ENCODE measurements at regions not wholly inside any gene's neighbourhood (a gene's known extent, or its start where the extent isn't known, plus 50 kb on each side); places are given as distances from the start of the nearest gene placed in this dataset.

- no peak for TF ChIP-seq CTCF (IDR thresholded peaks at IDR 0.05)
- intact Hi-C loops (cut with DNase I; ENCODE audit: low total_unique reads) = no loop called here
- Histone ChIP-seq H3K9me3 (no peaks in the 10 kb centered on the region), H3K27me3 (no peaks in the 10 kb centered on the region), H3K36me3 (no peaks in the 10 kb centered on the region), H3K27ac (no peak overlapping the region), H3K4me3 (no peak overlapping the region), H3K4me1 (no peaks in the 10 kb centered on the region)
- DNase-seq = no peak
Observed at GRCh38 chr18:67615876-67616275, 99.4 kb upstream of the DSEL start.

DNA sequence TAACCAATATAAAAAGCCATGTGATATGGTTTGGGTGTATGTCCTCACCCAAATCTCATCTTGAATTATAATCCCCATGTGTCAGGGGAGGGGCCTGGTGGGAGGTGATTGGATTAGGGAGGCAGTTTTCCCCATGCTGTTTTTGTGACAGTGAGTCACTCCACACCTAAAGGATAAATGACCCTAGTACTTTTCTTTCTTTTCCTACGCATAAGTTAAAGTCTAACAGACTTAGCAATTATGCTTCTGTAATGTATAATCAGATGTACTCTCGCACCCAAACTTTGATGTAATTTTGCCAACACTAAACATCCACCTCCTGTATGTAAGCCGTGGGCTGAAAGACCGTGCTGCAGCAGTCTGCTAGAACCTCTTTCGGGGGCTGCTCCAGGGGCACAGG, 97.2 kb upstream of the DSEL start:
- intact Hi-C loops (cut with DNase I; ENCODE audit: low total_unique reads) = no loop called here
- no peak for TF ChIP-seq CTCF (IDR thresholded peaks at IDR 0.05)
- no peak overlapping the region for H3K27ac ChIP-seq
- no peaks in the 10 kb centered on the region for H3K9me3 ChIP-seq
- no peaks in the 10 kb centered on the region for H3K27me3 ChIP-seq
- peaks cover 0 to 16% (median 4%) of the 10 kb centered on the region in 4 donors for H3K4me1 ChIP-seq
- DNase-seq = no peak
- no peaks in the 10 kb centered on the region for H3K36me3 ChIP-seq
- H3K4me3 ChIP-seq = no peak overlapping the region

GRCh38 chr18:67612281-67612680, 95.8 kb upstream of the DSEL start:
- no peaks in the 10 kb centered on the region for H3K27me3 ChIP-seq
- no peak overlapping the region for H3K4me3 ChIP-seq
- H3K4me1 ChIP-seq = peaks cover 0 to 21% (median 4%) of the 10 kb centered on the region in 4 donors
- intact Hi-C loops (cut with DNase I; ENCODE audit: low total_unique reads) = no loop called here
- no peak overlapping the region for H3K27ac ChIP-seq
- no peak for DNase-seq
- no peaks in the 10 kb centered on the region for H3K9me3 ChIP-seq
- H3K36me3 ChIP-seq = no peaks in the 10 kb centered on the region
- no peak for TF ChIP-seq CTCF (IDR thresholded peaks at IDR 0.05)

DNA sequence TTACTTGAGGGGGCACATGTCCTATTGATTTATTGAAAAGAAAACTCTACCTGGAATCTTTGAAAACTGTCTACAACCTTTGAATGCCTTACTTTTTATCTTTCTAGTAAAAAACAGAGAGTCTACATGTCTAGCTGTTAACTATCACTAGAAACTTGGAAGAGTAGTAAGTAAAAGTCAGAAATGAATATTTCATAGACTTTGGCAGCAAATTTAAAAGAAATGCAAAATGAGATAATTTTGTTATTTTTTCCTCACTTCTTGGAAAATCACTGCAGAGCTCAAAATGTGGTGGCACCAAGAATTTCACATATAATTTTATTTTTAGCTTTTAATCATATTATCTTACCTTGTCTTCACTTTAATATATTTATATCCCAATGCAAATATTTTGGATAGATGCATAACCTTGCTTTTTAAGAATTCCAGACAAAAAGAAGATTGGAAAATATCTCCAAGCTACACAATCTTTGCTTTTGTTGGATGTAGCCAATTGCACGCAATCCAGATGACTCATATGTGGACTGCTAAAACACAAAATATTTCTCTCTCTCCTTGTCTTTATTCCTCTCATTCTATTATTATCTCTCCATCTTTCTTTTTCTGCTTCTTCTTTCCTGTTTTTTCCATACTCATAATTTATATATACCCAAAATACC, 92.2 kb upstream of the DSEL start:
- H3K4me1 ChIP-seq = peaks cover 0 to 21% (median 4%) of the 10 kb centered on the region in 4 donors
- peak overlapping the region; percentile 25 to 37 for H3K27ac ChIP-seq
- H3K4me3 ChIP-seq = no peak overlapping the region
- no peaks in the 10 kb centered on the region for H3K27me3 ChIP-seq
- H3K9me3 ChIP-seq = no peaks in the 10 kb centered on the region
- TF ChIP-seq CTCF (IDR thresholded peaks at IDR 0.05) = no peak
- intact Hi-C loops (cut with DNase I; ENCODE audit: low total_unique reads) = no loop called here
- DNase-seq = no peak
- no peaks in the 10 kb centered on the region for H3K36me3 ChIP-seq

DNA sequence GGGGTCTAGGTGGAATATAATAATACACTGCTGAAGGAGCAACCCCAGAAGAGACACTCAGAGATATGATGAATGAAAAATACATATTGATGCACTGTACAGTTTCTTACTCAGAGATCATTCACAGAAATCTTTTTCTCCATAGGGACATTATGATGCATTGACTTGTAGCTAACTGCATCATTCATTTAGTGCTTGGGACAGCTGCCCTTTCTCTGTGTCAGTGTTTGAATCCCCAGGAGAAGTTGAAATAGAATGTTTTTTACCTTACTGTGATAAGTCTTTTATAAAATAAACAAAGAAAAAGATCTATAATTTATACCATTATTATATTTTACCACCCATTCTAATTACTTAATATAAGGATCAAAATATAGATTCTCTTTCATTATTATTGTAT, 91.7 kb upstream of the DSEL start:
- TF ChIP-seq CTCF (IDR thresholded peaks at IDR 0.05) = no peak
- Histone ChIP-seq H3K4me1 (peaks cover 0 to 21% (median 4%) of the 10 kb centered on the region in 4 donors), H3K4me3 (no peak overlapping the region), H3K9me3 (peaks cover 0 to 4% (median 0%) of the 10 kb centered on the region in 3 donors), H3K36me3 (no peaks in the 10 kb centered on the region), H3K27me3 (no peaks in the 10 kb centered on the region), H3K27ac (no peak overlapping the region)
- intact Hi-C loops (cut with DNase I; ENCODE audit: low total_unique reads) = no loop called here
- no peak for DNase-seq
